ENCODE measurements at regions not wholly inside any gene's neighbourhood (a gene's known extent, or its start where the extent isn't known, plus 50 kb on each side); places are given as distances from the start of the nearest gene placed in this dataset.

GRCh38 chr2:60271713-60272112 lies 281.7 kb downstream of the BCL11A start:
- Histone ChIP-seq H3K27me3 (ENCODE audit: control insufficient read depth, insufficient read depth, low read length) (no peaks in the 10 kb centered on the region), H3K27ac (ENCODE audit: low read length) (no peak overlapping the region), H3K36me3 (ENCODE audit: control insufficient read depth, insufficient read depth, low read length) (no peaks in the 10 kb centered on the region), H3K9me3 (ENCODE audit: control insufficient read depth, insufficient read depth, low read depth, low read length) (no peaks in the 10 kb centered on the region), H3K4me3 (ENCODE audit: low read depth in 2 of 2, low read length in 2 of 2) (no peak overlapping the region), H3K4me1 (ENCODE audit: control insufficient read depth, insufficient read depth, low read length) (no peaks in the 10 kb centered on the region)
- in situ Hi-C loops (cut with HindIII; ENCODE audit: low pct_unique_long_range_greater_than_20kb, low sequenced_read_pairs), result no loop called here
- DNase-seq (ENCODE audit: low read depth, low spot score) (no peak), ATAC-seq (no peak)
- CTCF ChIA-PET, result no interaction called here
- TF ChIP-seq POLR2AphosphoS5 (IDR thresholded peaks at IDR 0.05; ENCODE audit: low read depth, low read length) (no peak), TCF7L2 (IDR thresholded peaks at IDR 0.05; ENCODE audit: low read depth, low read length) (no peak), CTCF (IDR thresholded peaks at IDR 0.05) (no peak), SIN3A (IDR thresholded peaks at IDR 0.05; ENCODE audit: borderline replicate concordance, insufficient read depth, low read depth, low read length) (no peak), REST (IDR thresholded peaks at IDR 0.05; ENCODE audit: insufficient read depth in 1 of 2, low read depth in 2 of 2, low read length in 1 of 2) (no peak)
- POLR2A ChIA-PET, result no interaction called here
- intact Hi-C loops (cut with micrococcal nuclease; ENCODE audit: unreplicated experiment), result no loop called here
- no TSS peak for BruUV-seq (replicated peaks)

GRCh38 chr2:60271131-60271530 lies 282.3 kb downstream of the BCL11A start:
- Histone ChIP-seq H3K9me3 (ENCODE audit: control insufficient read depth, insufficient read depth, low read depth, low read length) (no peaks in the 10 kb centered on the region), H3K27me3 (ENCODE audit: control insufficient read depth, insufficient read depth, low read length) (no peaks in the 10 kb centered on the region), H3K4me1 (ENCODE audit: control insufficient read depth, insufficient read depth, low read length) (no peaks in the 10 kb centered on the region), H3K4me3 (ENCODE audit: low read depth in 2 of 2, low read length in 2 of 2) (no peak overlapping the region), H3K27ac (ENCODE audit: low read length) (no peak overlapping the region), H3K36me3 (ENCODE audit: control insufficient read depth, insufficient read depth, low read length) (no peaks in the 10 kb centered on the region)
- ATAC-seq (no peak), DNase-seq (ENCODE audit: low read depth, low spot score) (no peak)
- TF ChIP-seq SIN3A (IDR thresholded peaks at IDR 0.05; ENCODE audit: borderline replicate concordance, insufficient read depth, low read depth, low read length), result no peak
- no peak for TF ChIP-seq CTCF (IDR thresholded peaks at IDR 0.05)
- POLR2A ChIA-PET, result no interaction called here
- CTCF ChIA-PET, result no interaction called here
- in situ Hi-C loops (cut with HindIII; ENCODE audit: low pct_unique_long_range_greater_than_20kb, low sequenced_read_pairs) (no loop called here), intact Hi-C loops (cut with micrococcal nuclease; ENCODE audit: unreplicated experiment) (no loop called here)
- no TSS peak for BruUV-seq (replicated peaks)

GRCh38 chr2:60268661-60269060 lies 284.8 kb downstream of the BCL11A start:
- no peak for DNase-seq (ENCODE audit: low read depth, low spot score)
- no peak for ATAC-seq
- in situ Hi-C loops (cut with HindIII; ENCODE audit: low pct_unique_long_range_greater_than_20kb, low sequenced_read_pairs) (no loop called here), intact Hi-C loops (cut with micrococcal nuclease; ENCODE audit: unreplicated experiment) (no loop called here)
- no peaks in the 10 kb centered on the region for H3K36me3 ChIP-seq (ENCODE audit: control insufficient read depth, insufficient read depth, low read length)
- TF ChIP-seq REST (IDR thresholded peaks at IDR 0.05; ENCODE audit: insufficient read depth in 1 of 2, low read depth in 2 of 2, low read length in 1 of 2) (no peak), CTCF (IDR thresholded peaks at IDR 0.05) (no peak), TCF7L2 (IDR thresholded peaks at IDR 0.05; ENCODE audit: low read depth, low read length) (no peak)
- ChIA-PET POLR2A (no interaction called here), CTCF (no interaction called here)
- H3K4me1 ChIP-seq (ENCODE audit: control insufficient read depth, insufficient read depth, low read length), result no peaks in the 10 kb centered on the region
- H3K27ac ChIP-seq (ENCODE audit: low read length), result no peak overlapping the region
- H3K4me3 ChIP-seq (ENCODE audit: low read depth in 2 of 2, low read length in 2 of 2), result no peak overlapping the region
- no TSS peak for BruUV-seq (replicated peaks)
- H3K27me3 ChIP-seq (ENCODE audit: control insufficient read depth, insufficient read depth, low read length), result no peaks in the 10 kb centered on the region
- H3K9me3 ChIP-seq (ENCODE audit: control insufficient read depth, insufficient read depth, low read depth, low read length), result no peaks in the 10 kb centered on the region
